Peyer's patch (tissue), 4 donors: ENCODE measurements at regions not wholly inside any gene's neighbourhood (a gene's known extent, or its start where the extent isn't known, plus 50 kb on each side); places are given as distances from the start of the nearest gene placed in this dataset.

ENCODE experiments used
- CTCF ChIP-seq, 6 experiments: fragments of 450-650 bp in 4 of 6; fragments of 200-600 bp in 2 of 6; sonication (generic) in 1 of 6; IDR thresholded peaks; one replicate each; pipeline ENCODE4 v1.5.1; 2017 to 2019; ENCODE audit warnings: antibody characterized with exemption in 6 of 6, mild to moderate bottlenecking in 3 of 6, moderate library complexity in 1 of 6
- POLR2A ChIP-seq, 2 donors: fragments of 450-650 bp; IDR thresholded peaks; one replicate each; pipeline ENCODE4 v1.5.1; 2017; ENCODE audit warnings: antibody characterized with exemption in 2 of 2, mild to moderate bottlenecking in 2 of 2, moderate library complexity in 2 of 2

- TF ChIP-seq CTCF (IDR thresholded peaks at IDR 0.05) (no peak), POLR2A (IDR thresholded peaks at IDR 0.05) (no peak)
Observed at GRCh38 chr13:104422668-104423067, 1356.5 kb upstream of the SLC10A2 start.
